Thymus (tissue), 11 donors: ENCODE measurements at regions not wholly inside any gene's neighbourhood (a gene's known extent, or its start where the extent isn't known, plus 50 kb on each side); places are given as distances from the start of the nearest gene placed in this dataset.

Experiments used
- DNase-seq, 9 donors: peaks; one replicate each; pipeline ENCODE4 v3.0.0-alpha.2; 2013; ENCODE audit warnings: low spot score in 9 of 9, low read depth in 6 of 9, missing footprints in 1 of 9
- H3K27ac ChIP-seq, 2 donors: one replicate each; pipeline ENCODE4 v1.5.1; 2013; ENCODE audit warnings: control low read depth in 1 of 2, low read depth in 1 of 2, low read length in 1 of 2, mild to moderate bottlenecking in 1 of 2, moderate library complexity in 1 of 2
- H3K27me3 ChIP-seq, 2 donors: one replicate each; pipeline ENCODE4 v1.5.1; 2013; ENCODE audit warnings: low read length in 1 of 2; ENCODE audit not compliant: control insufficient read depth in 2 of 2, insufficient read depth in 1 of 2
- H3K36me3 ChIP-seq, 2 donors: one replicate each; pipeline ENCODE4 v1.5.1; 2013; ENCODE audit warnings: low read length in 1 of 2, mild to moderate bottlenecking in 1 of 2, moderate library complexity in 1 of 2; ENCODE audit not compliant: control insufficient read depth in 2 of 2, insufficient read depth in 2 of 2
- H3K4me1 ChIP-seq, 2 donors: one replicate each; pipeline ENCODE4 v1.5.1; 2013; ENCODE audit warnings: low read length in 2 of 2; ENCODE audit not compliant: control insufficient read depth in 2 of 2, insufficient read depth in 2 of 2
- H3K4me3 ChIP-seq, 2 donors: one replicate each; pipeline ENCODE4 v1.5.1; 2013; ENCODE audit warnings: low read length in 2 of 2, control low read depth in 1 of 2, mild to moderate bottlenecking in 1 of 2
- H3K9me3 ChIP-seq, 2 donors: one replicate each; pipeline ENCODE4 v1.5.1; 2013; ENCODE audit warnings: low read length in 1 of 2, mild to moderate bottlenecking in 1 of 2; ENCODE audit not compliant: control insufficient read depth in 2 of 2, insufficient read depth in 1 of 2
- WGBS: extraction: QIAGEN DNeasy Blood & Tissue Kit; methylation state at CpG from one replicate; pipeline ENCODE4 v1.1.7; 2013; 5-methylcytosine and 5-hydroxymethylcytosine counted together
- donor health status: healthy.

GRCh38 chr9:88289532-88289931, 98.7 kb upstream of the SPIN1 start:
- H3K36me3 ChIP-seq = no peaks in the 10 kb centered on the region
- 95% methylated on average over 8 of the region's 8 CpGs for WGBS
- no peak for DNase-seq
- H3K4me1 ChIP-seq = no peaks in the 10 kb centered on the region
- H3K27me3 ChIP-seq = no peaks in the 10 kb centered on the region
- H3K9me3 ChIP-seq = no peaks in the 10 kb centered on the region
- H3K4me3 ChIP-seq = no peak overlapping the region
- no peak overlapping the region for H3K27ac ChIP-seq

GRCh38 chr9:88287972-88288371, 100.3 kb upstream of the SPIN1 start:
- H3K36me3 ChIP-seq = no peaks in the 10 kb centered on the region
- WGBS = 99% methylated on average over 2 of the region's 2 CpGs
- peaks cover 0 to 8% of the 10 kb centered on the region in 2 donors for H3K9me3 ChIP-seq
- no peak overlapping the region for H3K27ac ChIP-seq
- DNase-seq = no peak
- no peaks in the 10 kb centered on the region for H3K4me1 ChIP-seq
- no peak overlapping the region for H3K4me3 ChIP-seq
- no peaks in the 10 kb centered on the region for H3K27me3 ChIP-seq

- H3K4me1 ChIP-seq = peaks cover 0 to 6% of the 10 kb centered on the region in 2 donors
- no peak for DNase-seq
- WGBS = 35% methylated on average over 10 of the region's 10 CpGs
- H3K36me3 ChIP-seq = no peaks in the 10 kb centered on the region
- no peaks in the 10 kb centered on the region for H3K27me3 ChIP-seq
- peaks cover 0 to 12% of the 10 kb centered on the region in 2 donors for H3K9me3 ChIP-seq
- no peak overlapping the region for H3K27ac ChIP-seq
- H3K4me3 ChIP-seq = no peak overlapping the region
Observed at GRCh38 chr9:88280816-88281382, 107.3 kb upstream of the SPIN1 start.

GRCh38 chr9:88278036-88278435, 110.2 kb upstream of the SPIN1 start:
- Histone ChIP-seq H3K27me3 (no peaks in the 10 kb centered on the region), H3K9me3 (peaks cover 0 to 4% of the 10 kb centered on the region in 2 donors), H3K4me3 (no peak overlapping the region), H3K4me1 (peaks cover 0 to 6% of the 10 kb centered on the region in 2 donors), H3K27ac (no peak overlapping the region), H3K36me3 (no peaks in the 10 kb centered on the region)
- DNase-seq = no peak
- WGBS = 62% methylated on average over 12 of the region's 12 CpGs

- WGBS = 93% methylated on average over 2 of the region's 2 CpGs
- no peak overlapping the region for H3K4me3 ChIP-seq
- H3K27me3 ChIP-seq = no peaks in the 10 kb centered on the region
- no peak for DNase-seq
- H3K9me3 ChIP-seq = no peaks in the 10 kb centered on the region
- H3K4me1 ChIP-seq = no peaks in the 10 kb centered on the region
- H3K36me3 ChIP-seq = no peaks in the 10 kb centered on the region
- no peak overlapping the region for H3K27ac ChIP-seq
Observed at GRCh38 chr9:88274078-88274477, 114.2 kb upstream of the SPIN1 start.

GRCh38 chr9:88272986-88273385, 115.3 kb upstream of the SPIN1 start:
- no peak overlapping the region for H3K4me3 ChIP-seq
- no peak overlapping the region for H3K27ac ChIP-seq
- no peaks in the 10 kb centered on the region for H3K9me3 ChIP-seq
- no peak for DNase-seq
- H3K4me1 ChIP-seq = no peaks in the 10 kb centered on the region
- 94% methylated on average over 6 of the region's 6 CpGs for WGBS
- H3K36me3 ChIP-seq = no peaks in the 10 kb centered on the region
- H3K27me3 ChIP-seq = no peaks in the 10 kb centered on the region

GRCh38 chr9:88270413-88270812, 117.8 kb upstream of the SPIN1 start:
- 96% methylated on average over 3 of the region's 3 CpGs for WGBS
- H3K4me1 ChIP-seq = no peaks in the 10 kb centered on the region
- no peaks in the 10 kb centered on the region for H3K36me3 ChIP-seq
- no peak for DNase-seq
- H3K27ac ChIP-seq = no peak overlapping the region
- H3K27me3 ChIP-seq = no peaks in the 10 kb centered on the region
- H3K4me3 ChIP-seq = no peak overlapping the region
- no peaks in the 10 kb centered on the region for H3K9me3 ChIP-seq

GRCh38 chr9:88268886-88269285, 119.4 kb upstream of the SPIN1 start:
- H3K36me3 ChIP-seq = no peaks in the 10 kb centered on the region
- no peaks in the 10 kb centered on the region for H3K4me1 ChIP-seq
- no peak for DNase-seq
- no peak overlapping the region for H3K27ac ChIP-seq
- H3K4me3 ChIP-seq = no peak overlapping the region
- no peaks in the 10 kb centered on the region for H3K9me3 ChIP-seq
- no peaks in the 10 kb centered on the region for H3K27me3 ChIP-seq

GRCh38 chr9:88267283-88267682, 121.0 kb upstream of the SPIN1 start:
- WGBS = 95% methylated on average over 4 of the region's 4 CpGs
- Histone ChIP-seq H3K36me3 (no peaks in the 10 kb centered on the region), H3K4me3 (no peak overlapping the region), H3K9me3 (no peaks in the 10 kb centered on the region), H3K4me1 (no peaks in the 10 kb centered on the region), H3K27me3 (no peaks in the 10 kb centered on the region), H3K27ac (no peak overlapping the region)
- DNase-seq = no peak

GRCh38 chr9:88266416-88266815, 121.8 kb upstream of the SPIN1 start:
- no peak for DNase-seq
- H3K4me3 ChIP-seq = no peak overlapping the region
- WGBS = 90% methylated on average over 2 of the region's 2 CpGs

More at GRCh38 chr9:88266416-88266815, 121.8 kb upstream of the SPIN1 start:
- Histone ChIP-seq H3K9me3 (no peaks in the 10 kb centered on the region), H3K4me1 (no peaks in the 10 kb centered on the region), H3K27ac (no peak overlapping the region), H3K36me3 (no peaks in the 10 kb centered on the region), H3K27me3 (no peaks in the 10 kb centered on the region)
